ENCODE measurements at regions not wholly inside any gene's neighbourhood (a gene's known extent, or its start where the extent isn't known, plus 50 kb on each side); places are given as distances from the start of the nearest gene placed in this dataset.

GRCh38 chr15:81589671-81590070, 215.7 kb upstream of the TMC3 start:
- Histone ChIP-seq H3K27ac (ENCODE audit: low read length) (no peak overlapping the region), H3K27me3 (ENCODE audit: control insufficient read depth, insufficient read depth, low read length) (no peaks in the 10 kb centered on the region), H3K36me3 (ENCODE audit: control insufficient read depth, insufficient read depth, low read length) (no peaks in the 10 kb centered on the region), H3K9me3 (ENCODE audit: control insufficient read depth, insufficient read depth, low read length) (no peaks in the 10 kb centered on the region), H3K4me3 (ENCODE audit: low read length) (no peak overlapping the region), H3K4me1 (ENCODE audit: control insufficient read depth, insufficient read depth, low read length) (no peaks in the 10 kb centered on the region)
- WGBS (ENCODE audit: insufficient coverage, insufficient read length) = no CpG with 5 or more reads among the region's 4 CpGs
- DNase-seq (ENCODE audit: low read depth, low spot score) = no peak

GRCh38 chr15:81575436-81576123, 201.6 kb upstream of the TMC3 start:
- DNase-seq (ENCODE audit: low read depth, low spot score) = no peak
- Histone ChIP-seq H3K9me3 (ENCODE audit: control insufficient read depth, insufficient read depth, low read length) (no peaks in the 10 kb centered on the region), H3K4me1 (ENCODE audit: control insufficient read depth, insufficient read depth, low read length) (no peaks in the 10 kb centered on the region), H3K27me3 (ENCODE audit: control insufficient read depth, insufficient read depth, low read length) (no peaks in the 10 kb centered on the region), H3K4me3 (ENCODE audit: low read length) (no peak overlapping the region), H3K36me3 (ENCODE audit: control insufficient read depth, insufficient read depth, low read length) (no peaks in the 10 kb centered on the region), H3K27ac (ENCODE audit: low read length) (no peak overlapping the region)
- WGBS (ENCODE audit: insufficient coverage, insufficient read length) = no CpG with 5 or more reads among the region's 7 CpGs

- Histone ChIP-seq H3K4me3 (ENCODE audit: low read length) (no peak overlapping the region), H3K4me1 (ENCODE audit: control insufficient read depth, insufficient read depth, low read length) (no peaks in the 10 kb centered on the region), H3K27ac (ENCODE audit: low read length) (no peak overlapping the region), H3K36me3 (ENCODE audit: control insufficient read depth, insufficient read depth, low read length) (no peaks in the 10 kb centered on the region), H3K9me3 (ENCODE audit: control insufficient read depth, insufficient read depth, low read length) (no peaks in the 10 kb centered on the region), H3K27me3 (ENCODE audit: control insufficient read depth, insufficient read depth, low read length) (no peaks in the 10 kb centered on the region)
- WGBS (ENCODE audit: insufficient coverage, insufficient read length) = no CpG with 5 or more reads among the region's 9 CpGs
- no peak for DNase-seq (ENCODE audit: low read depth, low spot score)
Observed at GRCh38 chr15:81573098-81573746, 199.2 kb upstream of the TMC3 start.

GRCh38 chr15:81572190-81572589, 198.2 kb upstream of the TMC3 start:
- H3K27ac ChIP-seq (ENCODE audit: low read length) = no peak overlapping the region
- H3K9me3 ChIP-seq (ENCODE audit: control insufficient read depth, insufficient read depth, low read length) = no peaks in the 10 kb centered on the region
- no peak for DNase-seq (ENCODE audit: low read depth, low spot score)
- H3K4me3 ChIP-seq (ENCODE audit: low read length) = no peak overlapping the region
- H3K36me3 ChIP-seq (ENCODE audit: control insufficient read depth, insufficient read depth, low read length) = no peaks in the 10 kb centered on the region
- H3K4me1 ChIP-seq (ENCODE audit: control insufficient read depth, insufficient read depth, low read length) = no peaks in the 10 kb centered on the region
- no peaks in the 10 kb centered on the region for H3K27me3 ChIP-seq (ENCODE audit: control insufficient read depth, insufficient read depth, low read length)

GRCh38 chr15:81569286-81570080, 195.5 kb upstream of the TMC3 start:
- Histone ChIP-seq H3K27me3 (ENCODE audit: control insufficient read depth, insufficient read depth, low read length) (no peaks in the 10 kb centered on the region), H3K4me3 (ENCODE audit: low read length) (no peak overlapping the region), H3K36me3 (ENCODE audit: control insufficient read depth, insufficient read depth, low read length) (no peaks in the 10 kb centered on the region), H3K9me3 (ENCODE audit: control insufficient read depth, insufficient read depth, low read length) (no peaks in the 10 kb centered on the region), H3K27ac (ENCODE audit: low read length) (no peak overlapping the region), H3K4me1 (ENCODE audit: control insufficient read depth, insufficient read depth, low read length) (no peaks in the 10 kb centered on the region)
- WGBS (ENCODE audit: insufficient coverage, insufficient read length) = no CpG with 5 or more reads among the region's 4 CpGs
- no peak for DNase-seq (ENCODE audit: low read depth, low spot score)

GRCh38 chr15:81567924-81568323, 193.9 kb upstream of the TMC3 start:
- no peaks in the 10 kb centered on the region for H3K9me3 ChIP-seq (ENCODE audit: control insufficient read depth, insufficient read depth, low read length)
- H3K4me1 ChIP-seq (ENCODE audit: control insufficient read depth, insufficient read depth, low read length) = no peaks in the 10 kb centered on the region
- DNase-seq (ENCODE audit: low read depth, low spot score) = no peak
- no peaks in the 10 kb centered on the region for H3K27me3 ChIP-seq (ENCODE audit: control insufficient read depth, insufficient read depth, low read length)
- no CpG with 5 or more reads among the region's 4 CpGs for WGBS (ENCODE audit: insufficient coverage, insufficient read length)
- no peak overlapping the region for H3K4me3 ChIP-seq (ENCODE audit: low read length)
- no peak overlapping the region for H3K27ac ChIP-seq (ENCODE audit: low read length)
- no peaks in the 10 kb centered on the region for H3K36me3 ChIP-seq (ENCODE audit: control insufficient read depth, insufficient read depth, low read length)

GRCh38 chr15:81562986-81563385, 189.0 kb upstream of the TMC3 start:
- H3K27me3 ChIP-seq (ENCODE audit: control insufficient read depth, insufficient read depth, low read length) = no peaks in the 10 kb centered on the region

GRCh38 chr15:81560405-81560804, 186.4 kb upstream of the TMC3 start:
- no CpG with 5 or more reads among the region's 1 CpG for WGBS (ENCODE audit: insufficient coverage, insufficient read length)

More at GRCh38 chr15:81562986-81563385, 189.0 kb upstream of the TMC3 start:
- no peak for DNase-seq (ENCODE audit: low read depth, low spot score)
- Histone ChIP-seq H3K9me3 (ENCODE audit: control insufficient read depth, insufficient read depth, low read length) (no peaks in the 10 kb centered on the region), H3K4me1 (ENCODE audit: control insufficient read depth, insufficient read depth, low read length) (no peaks in the 10 kb centered on the region), H3K36me3 (ENCODE audit: control insufficient read depth, insufficient read depth, low read length) (no peaks in the 10 kb centered on the region), H3K27ac (ENCODE audit: low read length) (no peak overlapping the region), H3K4me3 (ENCODE audit: low read length) (no peak overlapping the region)
- no CpG with 5 or more reads among the region's 2 CpGs for WGBS (ENCODE audit: insufficient coverage, insufficient read length)

GRCh38 chr15:81558056-81558455, 184.0 kb upstream of the TMC3 start:
- no CpG with 5 or more reads among the region's 2 CpGs for WGBS (ENCODE audit: insufficient coverage, insufficient read length)
- H3K9me3 ChIP-seq (ENCODE audit: control insufficient read depth, insufficient read depth, low read length) = no peaks in the 10 kb centered on the region
- H3K27ac ChIP-seq (ENCODE audit: low read length) = no peak overlapping the region
- no peaks in the 10 kb centered on the region for H3K36me3 ChIP-seq (ENCODE audit: control insufficient read depth, insufficient read depth, low read length)
- no peak for DNase-seq (ENCODE audit: low read depth, low spot score)
- no peak overlapping the region for H3K4me3 ChIP-seq (ENCODE audit: low read length)
- H3K27me3 ChIP-seq (ENCODE audit: control insufficient read depth, insufficient read depth, low read length) = no peaks in the 10 kb centered on the region
- 0 out of 2 replicates have a peak, but pooled peaks cover 1% of the 10 kb centered on the region for H3K4me1 ChIP-seq (ENCODE audit: control insufficient read depth, insufficient read depth, low read length)

More at GRCh38 chr15:81560405-81560804, 186.4 kb upstream of the TMC3 start:
- no peak overlapping the region for H3K4me3 ChIP-seq (ENCODE audit: low read length)
- no peaks in the 10 kb centered on the region for H3K9me3 ChIP-seq (ENCODE audit: control insufficient read depth, insufficient read depth, low read length)
- 0 out of 2 replicates have a peak, but pooled peaks cover 1% of the 10 kb centered on the region for H3K4me1 ChIP-seq (ENCODE audit: control insufficient read depth, insufficient read depth, low read length)
- no peak overlapping the region for H3K27ac ChIP-seq (ENCODE audit: low read length)
- H3K27me3 ChIP-seq (ENCODE audit: control insufficient read depth, insufficient read depth, low read length) = no peaks in the 10 kb centered on the region
- H3K36me3 ChIP-seq (ENCODE audit: control insufficient read depth, insufficient read depth, low read length) = no peaks in the 10 kb centered on the region
- no peak for DNase-seq (ENCODE audit: low read depth, low spot score)

GRCh38 chr15:81555346-81555745, 181.3 kb upstream of the TMC3 start:
- no peak overlapping the region for H3K27ac ChIP-seq (ENCODE audit: low read length)
- H3K27me3 ChIP-seq (ENCODE audit: control insufficient read depth, insufficient read depth, low read length) = no peaks in the 10 kb centered on the region
- H3K36me3 ChIP-seq (ENCODE audit: control insufficient read depth, insufficient read depth, low read length) = no peaks in the 10 kb centered on the region
- H3K9me3 ChIP-seq (ENCODE audit: control insufficient read depth, insufficient read depth, low read length) = no peaks in the 10 kb centered on the region
- no peak overlapping the region for H3K4me3 ChIP-seq (ENCODE audit: low read length)
- WGBS (ENCODE audit: insufficient coverage, insufficient read length) = no CpG with 5 or more reads among the region's 4 CpGs
- no peak for DNase-seq (ENCODE audit: low read depth, low spot score)
- H3K4me1 ChIP-seq (ENCODE audit: control insufficient read depth, insufficient read depth, low read length) = 0 out of 2 replicates have a peak, but pooled peaks cover 1% of the 10 kb centered on the region
